MM.1S (cell line): ENCODE measurements at regions not wholly inside any gene's neighbourhood (a gene's known extent, or its start where the extent isn't known, plus 50 kb on each side); places are given as distances from the start of the nearest gene placed in this dataset.

Experiments used
- EZH2 ChIP-seq: fragments of 300-600 bp; sonication (generic); optimal IDR thresholded peaks from 2 replicates; pipeline ENCODE3; 2017; ENCODE audit warnings: low read depth, mild to moderate bottlenecking, antibody characterized with exemption, low read length, mixed read lengths
- EZH2phosphoT487 ChIP-seq: fragments of 300-600 bp; sonication (generic); IDR thresholded peaks from 2 replicates; pipeline ENCODE4 v1.6.1; 2018; ENCODE audit warnings: antibody characterized with exemption, low read length
- TF ChIP-seq, protein P1 (sequence below): fragments of 300-600 bp; sonication (generic); IDR thresholded peaks from 2 replicates; pipeline ENCODE4 v1.5.1; 2016; ENCODE audit warnings: antibody characterized with exemption, low read length, mixed read lengths

DNA sequence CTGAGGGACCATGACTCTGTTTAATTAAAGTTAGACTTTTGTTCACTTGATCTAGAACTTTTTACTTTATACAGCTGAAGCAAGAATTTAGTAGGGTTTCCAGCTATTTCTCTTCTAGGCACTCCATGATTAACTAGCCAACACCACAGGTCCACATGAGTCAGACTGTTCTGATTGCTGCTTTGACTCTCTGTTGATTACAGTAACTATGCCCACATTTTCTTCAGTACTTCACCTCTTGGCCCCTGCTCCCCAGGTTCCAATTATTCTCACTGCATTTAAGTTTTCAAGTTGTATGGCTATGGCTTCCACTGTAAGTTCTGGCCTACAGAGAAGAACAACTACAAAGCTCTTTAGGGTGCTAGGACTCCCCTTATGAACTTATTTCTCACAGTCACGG, 737.2 kb upstream of the IGFBP3 start:
- TF ChIP-seq, protein P1, sequence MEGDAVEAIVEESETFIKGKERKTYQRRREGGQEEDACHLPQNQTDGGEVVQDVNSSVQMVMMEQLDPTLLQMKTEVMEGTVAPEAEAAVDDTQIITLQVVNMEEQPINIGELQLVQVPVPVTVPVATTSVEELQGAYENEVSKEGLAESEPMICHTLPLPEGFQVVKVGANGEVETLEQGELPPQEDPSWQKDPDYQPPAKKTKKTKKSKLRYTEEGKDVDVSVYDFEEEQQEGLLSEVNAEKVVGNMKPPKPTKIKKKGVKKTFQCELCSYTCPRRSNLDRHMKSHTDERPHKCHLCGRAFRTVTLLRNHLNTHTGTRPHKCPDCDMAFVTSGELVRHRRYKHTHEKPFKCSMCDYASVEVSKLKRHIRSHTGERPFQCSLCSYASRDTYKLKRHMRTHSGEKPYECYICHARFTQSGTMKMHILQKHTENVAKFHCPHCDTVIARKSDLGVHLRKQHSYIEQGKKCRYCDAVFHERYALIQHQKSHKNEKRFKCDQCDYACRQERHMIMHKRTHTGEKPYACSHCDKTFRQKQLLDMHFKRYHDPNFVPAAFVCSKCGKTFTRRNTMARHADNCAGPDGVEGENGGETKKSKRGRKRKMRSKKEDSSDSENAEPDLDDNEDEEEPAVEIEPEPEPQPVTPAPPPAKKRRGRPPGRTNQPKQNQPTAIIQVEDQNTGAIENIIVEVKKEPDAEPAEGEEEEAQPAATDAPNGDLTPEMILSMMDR = no peak
- TF ChIP-seq EZH2 (no peak), EZH2phosphoT487 (no peak)
